ENCODE measurements at regions not wholly inside any gene's neighbourhood (a gene's known extent, or its start where the extent isn't known, plus 50 kb on each side); places are given as distances from the start of the nearest gene placed in this dataset.

- no peak for DNase-seq
These were observed 647.4 kb downstream of the USP25 start for GRCh38 chr21:16377120-16377658.

GRCh38 chr21:16377857-16378256 is 648.1 kb downstream of the USP25 start:
- no peak for DNase-seq

DNA sequence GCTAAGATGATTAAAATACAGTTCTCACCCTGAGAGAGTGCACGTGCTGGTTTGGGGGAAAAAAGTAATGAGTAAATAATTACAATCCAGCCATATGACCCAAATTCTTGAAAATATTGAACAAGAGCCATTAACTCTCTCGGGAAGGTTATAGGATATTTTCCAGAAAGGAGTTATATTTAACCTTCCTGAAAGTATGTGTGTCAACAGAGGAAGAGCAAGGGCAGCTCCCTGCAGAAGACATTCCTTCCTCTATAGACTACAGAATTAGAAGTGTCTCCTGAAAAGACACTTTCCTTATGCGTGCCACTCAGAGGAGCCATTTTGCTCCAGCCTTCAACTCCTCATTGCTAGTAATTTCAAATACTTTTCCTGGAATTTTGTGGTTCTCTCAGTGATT is 648.7 kb downstream of the USP25 start:
- no peak for DNase-seq

GRCh38 chr21:16388291-16388690 is 658.5 kb downstream of the USP25 start:
- DNase-seq = no peak

DNA sequence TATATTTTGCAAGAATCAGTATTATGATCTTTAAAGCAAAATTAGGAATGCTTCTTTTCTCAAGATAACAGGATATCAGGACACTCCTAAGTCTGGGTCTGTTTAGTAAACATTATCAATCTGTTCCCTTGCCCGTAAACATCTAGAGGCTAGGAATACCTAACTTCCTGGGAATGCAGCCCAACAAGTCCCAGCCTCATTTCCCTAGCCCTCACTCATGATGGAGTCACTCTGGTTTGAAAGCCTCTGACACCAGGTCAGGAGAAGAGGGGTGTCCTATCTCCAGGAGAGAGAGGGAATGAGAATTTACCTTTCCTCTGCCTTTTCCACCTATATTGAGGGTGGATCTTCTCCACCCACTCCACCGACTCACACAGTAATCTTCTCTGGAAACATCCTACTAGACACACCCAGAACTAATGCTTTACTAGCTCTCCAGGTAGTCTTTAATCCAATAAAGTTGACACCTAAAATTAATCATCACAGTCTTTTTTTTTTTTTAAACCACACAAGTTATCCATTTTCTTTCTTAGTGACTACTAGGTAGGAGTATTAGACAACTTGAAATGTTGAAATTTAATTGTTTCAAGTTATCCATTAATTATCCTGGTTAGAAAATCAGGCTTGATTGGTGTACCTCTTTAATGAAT is 659.3 kb downstream of the USP25 start:
- DNase-seq = no peak

DNA sequence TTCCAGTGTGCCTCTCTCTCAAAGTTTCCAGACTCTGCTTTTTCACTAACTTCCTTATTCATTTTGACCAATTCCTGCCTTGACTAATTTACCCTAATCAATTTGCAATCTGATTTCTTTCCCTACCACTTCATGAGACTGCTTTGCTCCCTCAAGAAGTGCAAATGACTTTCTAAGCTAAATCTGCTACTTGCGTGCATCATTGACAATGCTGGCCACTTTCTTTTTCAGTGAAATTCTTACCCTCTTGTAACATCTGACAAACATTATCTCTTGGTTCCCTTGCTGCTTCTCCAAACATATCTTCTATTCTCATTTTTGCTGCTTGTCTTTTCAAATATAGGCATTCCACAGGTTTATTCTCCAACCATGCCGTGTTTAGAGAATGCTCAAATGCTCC is 659.9 kb downstream of the USP25 start:
- no peak for DNase-seq

GRCh38 chr21:16395285-16395684 is 665.5 kb downstream of the USP25 start:
- DNase-seq = no peak

DNA sequence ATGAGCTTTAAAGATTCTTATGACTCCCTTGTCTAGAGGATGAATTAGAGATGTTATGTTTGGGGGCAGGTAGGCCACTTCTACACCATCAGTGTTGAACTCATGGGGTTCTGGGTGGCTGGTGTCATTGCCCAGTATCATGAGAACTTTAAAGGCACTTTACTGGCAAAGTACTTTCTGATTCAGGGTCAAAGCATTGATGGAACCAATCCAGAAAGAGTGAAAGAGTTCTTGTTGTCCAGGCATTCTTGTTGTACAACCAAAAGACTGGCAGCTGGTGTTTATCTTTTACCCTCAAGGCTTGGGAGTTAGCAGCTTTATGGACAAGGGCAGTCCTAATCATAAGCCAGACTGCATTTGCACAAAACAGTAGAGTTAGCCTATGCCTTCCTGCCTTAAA is 673.0 kb downstream of the USP25 start:
- DNase-seq = no peak

DNA sequence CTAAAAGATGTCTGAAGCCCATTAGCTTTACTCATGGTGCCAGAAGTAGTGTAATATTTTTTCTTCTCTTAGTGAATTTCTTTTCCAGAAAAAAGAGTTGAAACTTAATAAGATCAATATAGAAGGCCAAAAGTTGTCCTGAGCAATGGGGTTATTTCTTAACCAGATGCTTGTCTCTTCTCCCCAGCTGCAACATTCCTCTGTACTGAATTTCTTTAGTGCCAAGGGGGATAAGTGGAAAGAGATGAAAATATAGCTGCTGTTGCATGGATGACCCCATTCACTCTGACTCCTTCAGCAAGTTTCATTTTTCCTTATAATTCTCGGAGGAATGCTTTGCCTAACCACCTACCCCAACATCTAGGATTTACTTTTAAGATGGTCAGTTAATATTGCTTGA is 675.0 kb downstream of the USP25 start:
- no peak for DNase-seq

DNA sequence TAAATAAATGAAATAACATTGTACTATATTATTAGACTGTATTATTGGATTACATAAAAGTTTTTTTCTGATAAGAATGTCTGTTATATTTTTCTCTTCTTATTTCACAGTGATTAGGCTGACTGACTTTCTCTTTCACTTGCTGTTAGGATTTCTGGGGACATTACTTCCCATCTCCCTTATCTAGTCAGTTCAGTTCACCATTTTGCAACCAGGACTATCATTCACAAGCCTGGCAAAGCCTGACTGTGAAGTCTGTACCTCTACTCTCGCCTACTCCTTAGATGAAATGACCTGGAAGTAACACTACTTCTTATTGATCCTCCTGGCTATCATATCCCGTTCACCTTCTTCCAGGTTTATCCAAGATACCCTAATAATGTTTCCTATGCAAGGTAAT is 676.6 kb downstream of the USP25 start:
- DNase-seq = no peak

- DNase-seq = no peak
These were observed 677.8 kb downstream of the USP25 start for GRCh38 chr21:16407403-16408240.

- no peak for DNase-seq
These were observed 678.5 kb downstream of the USP25 start for GRCh38 chr21:16408280-16408679.

- DNase-seq = no peak
These were observed 679.6 kb downstream of the USP25 start for GRCh38 chr21:16409352-16409751.

DNA sequence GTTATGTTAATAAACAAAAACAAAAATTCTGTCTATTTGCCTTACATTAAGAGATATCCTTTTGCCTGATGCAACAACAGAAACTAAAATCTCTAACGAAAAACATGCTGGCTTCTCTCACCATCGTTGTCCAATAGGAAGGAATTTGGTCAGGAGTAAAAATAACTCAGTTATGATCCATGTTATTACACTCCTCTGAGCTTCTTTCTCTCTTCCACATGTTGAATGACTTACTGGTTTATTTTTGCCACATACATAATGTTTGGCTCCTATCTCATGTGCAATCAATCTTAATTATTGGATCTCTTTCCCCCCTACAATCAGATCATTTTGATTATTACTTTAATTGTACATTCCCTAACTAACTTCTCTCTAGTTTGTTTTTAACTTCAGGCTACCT is 688.4 kb downstream of the USP25 start:
- DNase-seq = no peak

DNA sequence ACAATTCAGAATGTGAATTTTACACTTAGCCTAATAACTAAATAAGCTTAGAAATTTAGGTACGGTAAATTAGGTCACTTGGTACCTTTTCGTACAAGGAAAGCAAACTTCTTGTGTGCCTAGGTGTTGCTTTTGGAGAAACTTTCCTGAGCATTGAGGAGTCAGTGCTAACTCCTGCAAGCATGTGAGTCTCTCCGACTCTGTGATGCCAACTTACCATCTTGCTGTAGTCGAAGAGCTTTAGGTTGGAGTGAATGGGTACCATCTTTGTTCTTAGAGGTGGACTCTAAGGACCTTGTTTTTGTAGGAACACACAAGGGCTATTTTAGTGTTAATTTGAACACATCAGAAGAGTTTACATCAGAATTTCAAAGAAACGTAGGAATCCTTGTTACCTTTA is 688.9 kb downstream of the USP25 start:
- no peak for DNase-seq

GRCh38 chr21:16419188-16419921 is 689.6 kb downstream of the USP25 start:
- no peak for DNase-seq

DNA sequence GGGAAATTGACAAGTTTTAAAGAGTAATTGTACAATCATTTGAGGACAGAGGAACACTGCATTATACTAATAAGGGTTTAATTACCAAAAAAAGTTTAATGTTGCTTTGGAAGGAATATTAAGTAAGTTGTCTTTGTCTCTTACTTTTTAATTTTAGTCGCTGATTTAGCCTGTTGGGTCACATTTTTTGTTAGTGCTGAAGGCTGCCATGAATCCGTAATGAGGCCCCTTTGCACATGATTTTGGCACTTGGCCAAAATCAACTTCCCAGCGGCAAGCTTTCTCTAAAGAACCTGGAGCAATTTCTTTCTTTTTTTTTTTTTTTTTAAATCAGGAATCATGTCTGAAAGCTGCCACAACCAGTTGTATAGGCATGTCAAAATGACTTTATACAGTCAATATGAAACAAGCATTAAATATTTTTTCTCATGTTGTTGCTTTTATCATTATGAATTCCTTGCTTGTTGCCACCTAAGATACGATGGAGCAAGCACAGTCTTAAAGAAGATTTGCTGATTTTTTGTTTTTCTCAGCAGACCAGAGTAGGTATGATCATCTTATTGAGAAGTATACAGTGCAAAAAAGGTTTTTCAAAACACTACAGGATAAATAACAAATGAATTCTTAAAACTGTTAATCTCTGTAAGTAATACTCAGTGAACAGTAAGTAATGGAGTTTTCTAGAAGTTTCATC is 690.4 kb downstream of the USP25 start:
- DNase-seq = no peak

DNA sequence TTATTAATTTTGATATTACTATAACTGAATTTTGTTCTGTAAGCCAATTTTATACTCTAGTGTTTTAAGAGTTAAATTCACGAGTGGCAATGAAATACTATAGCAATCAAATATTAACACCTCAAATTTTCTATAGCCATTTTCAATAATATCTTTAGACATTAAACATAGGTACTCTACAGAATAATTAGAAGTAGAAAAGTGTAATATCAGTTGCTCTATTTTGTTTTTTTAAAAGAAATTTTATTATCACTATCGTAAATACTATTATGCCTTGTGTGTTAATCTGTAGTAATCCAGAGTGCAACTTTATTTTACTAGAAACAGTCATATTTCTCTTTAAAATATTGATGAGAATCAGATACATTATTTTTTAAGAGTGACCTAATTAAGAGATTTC is 691.2 kb downstream of the USP25 start:
- no peak for DNase-seq

- DNase-seq = no peak
These were observed 692.2 kb downstream of the USP25 start for GRCh38 chr21:16421965-16422364.

DNA sequence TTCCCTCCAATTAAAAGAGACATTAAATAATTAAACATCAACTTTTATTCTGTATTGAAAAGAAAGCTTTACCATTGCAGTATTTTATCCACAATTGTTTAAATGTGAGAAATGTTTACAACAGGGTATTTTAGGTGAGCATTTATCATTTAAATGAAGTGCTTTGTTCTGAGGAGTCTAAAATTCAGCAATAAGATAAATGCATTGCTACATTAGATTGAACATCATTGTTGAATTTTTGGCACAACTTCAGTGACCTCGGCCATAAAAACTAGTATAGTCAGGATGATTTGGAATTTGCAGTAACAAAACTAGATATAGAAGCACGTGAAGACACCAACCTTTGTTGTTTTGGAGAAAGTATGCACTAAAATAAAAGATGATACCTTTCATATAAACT is 692.9 kb downstream of the USP25 start:
- no peak for DNase-seq

GRCh38 chr21:16423921-16424320 is 694.1 kb downstream of the USP25 start:
- no peak for DNase-seq

GRCh38 chr21:16424331-16424751 is 694.6 kb downstream of the USP25 start:
- DNase-seq = no peak

DNA sequence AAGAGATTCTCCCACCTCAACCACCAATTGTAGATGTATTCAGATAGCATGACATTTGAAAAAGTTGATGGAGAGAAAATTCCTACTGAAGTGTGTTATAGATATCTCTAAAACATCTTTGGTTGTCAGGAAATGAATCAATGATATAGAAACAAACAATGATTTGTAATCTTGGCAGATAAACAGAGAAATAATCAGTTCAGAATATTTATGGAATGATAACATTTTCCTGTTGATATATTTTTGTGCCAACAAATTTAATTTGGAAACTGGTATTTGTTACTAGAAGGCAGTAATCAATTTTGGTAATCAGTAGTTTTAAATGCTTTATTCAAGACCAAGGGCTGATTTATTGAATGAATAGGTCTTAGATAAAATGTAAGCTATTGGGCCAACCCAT is 695.6 kb downstream of the USP25 start:
- DNase-seq = no peak

Measured in GOT3 (cell line).